Testis (tissue), 2 donors: ENCODE measurements at regions not wholly inside any gene's neighbourhood (a gene's known extent, or its start where the extent isn't known, plus 50 kb on each side); places are given as distances from the start of the nearest gene placed in this dataset.

ENCODE experiments used
- DNase-seq: peaks from one replicate; pipeline ENCODE4 v3.0.0-alpha.2; 2019
- H3K27ac ChIP-seq, 2 donors: fragments of 200-600 bp; sonication (generic); one replicate each; pipeline ENCODE4 v1.5.1; 2019
- H3K27me3 ChIP-seq: fragments of 200-600 bp; sonication (generic); one replicate; pipeline ENCODE4 v1.5.1; 2019
- H3K36me3 ChIP-seq: fragments of 200-600 bp; sonication (generic); one replicate; pipeline ENCODE4 v1.5.1; 2017; ENCODE audit warnings: low read depth; ENCODE audit errors: missing control alignments
- H3K4me1 ChIP-seq: fragments of 200-600 bp; sonication (generic); one replicate; pipeline ENCODE4 v1.5.1; 2019
- H3K4me3 ChIP-seq, 2 donors: fragments of 200-600 bp; sonication (generic); one replicate each; pipeline ENCODE4 v1.5.1; 2017 to 2019
- H3K9me3 ChIP-seq: fragments of 200-600 bp; sonication (generic); one replicate; pipeline ENCODE4 v1.5.1; 2017
- POLR2A ChIP-seq: fragments of 450-650 bp; IDR thresholded peaks from one replicate; pipeline ENCODE4 v1.6.1; 2017; ENCODE audit warnings: antibody characterized with exemption, mild to moderate bottlenecking, moderate library complexity
- WGBS, 2 donors: methylation state at CpG; one replicate each; pipeline ENCODE4 v1.1.5; 2018; 5-methylcytosine and 5-hydroxymethylcytosine counted together
- intact Hi-C: fragments of 100-400 bp; cut with DNase I; formaldehyde crosslinking; loops from one replicate; pipeline ENCODE4 v1.15.1; 2023; ENCODE audit warnings: low total_unique reads
- TF ChIP-seq, protein P1 (sequence below), 3 experiments: fragments of 450-650 bp in 2 of 3; fragments of 200-600 bp in 1 of 3; sonication (generic) in 1 of 3; IDR thresholded peaks; one replicate each; pipeline ENCODE4 v1.5.1; 2016 to 2019; ENCODE audit warnings: antibody characterized with exemption in 3 of 3, mild to moderate bottlenecking in 2 of 3, moderate library complexity in 1 of 3

DNA sequence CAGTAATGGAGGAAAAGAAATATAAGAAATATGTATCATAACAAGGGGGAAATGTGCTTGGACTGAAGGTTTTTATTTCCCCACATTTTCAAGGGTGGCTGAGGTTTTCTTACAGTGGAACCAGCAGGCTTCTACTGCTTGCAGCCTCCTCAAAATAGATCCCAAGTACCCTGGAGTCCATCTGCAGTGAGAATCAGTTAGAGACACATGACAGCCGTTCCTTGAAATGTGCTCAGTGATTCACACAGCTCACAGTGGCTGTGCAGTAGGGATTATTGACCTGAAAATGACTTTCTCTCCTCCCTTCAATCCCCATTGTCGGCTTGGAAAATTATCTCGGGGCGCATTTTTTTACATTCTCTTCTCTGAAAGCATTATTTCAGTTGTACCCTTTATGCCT, 832.0 kb downstream of the TLR4 start:
- DNase-seq: no peak
- intact Hi-C loops: no loop called here
- Histone ChIP-seq H3K4me1 (no peaks in the 10 kb centered on the region), H3K27me3 (no peaks in the 10 kb centered on the region), H3K4me3 (no peak overlapping the region), H3K9me3 (no peaks in the 10 kb centered on the region), H3K36me3 (no peaks in the 10 kb centered on the region), H3K27ac (no peak overlapping the region)
- WGBS, 2 donors: 76 to 86% methylated on average over 4 of the region's 4 CpGs
- TF ChIP-seq, protein P1, sequence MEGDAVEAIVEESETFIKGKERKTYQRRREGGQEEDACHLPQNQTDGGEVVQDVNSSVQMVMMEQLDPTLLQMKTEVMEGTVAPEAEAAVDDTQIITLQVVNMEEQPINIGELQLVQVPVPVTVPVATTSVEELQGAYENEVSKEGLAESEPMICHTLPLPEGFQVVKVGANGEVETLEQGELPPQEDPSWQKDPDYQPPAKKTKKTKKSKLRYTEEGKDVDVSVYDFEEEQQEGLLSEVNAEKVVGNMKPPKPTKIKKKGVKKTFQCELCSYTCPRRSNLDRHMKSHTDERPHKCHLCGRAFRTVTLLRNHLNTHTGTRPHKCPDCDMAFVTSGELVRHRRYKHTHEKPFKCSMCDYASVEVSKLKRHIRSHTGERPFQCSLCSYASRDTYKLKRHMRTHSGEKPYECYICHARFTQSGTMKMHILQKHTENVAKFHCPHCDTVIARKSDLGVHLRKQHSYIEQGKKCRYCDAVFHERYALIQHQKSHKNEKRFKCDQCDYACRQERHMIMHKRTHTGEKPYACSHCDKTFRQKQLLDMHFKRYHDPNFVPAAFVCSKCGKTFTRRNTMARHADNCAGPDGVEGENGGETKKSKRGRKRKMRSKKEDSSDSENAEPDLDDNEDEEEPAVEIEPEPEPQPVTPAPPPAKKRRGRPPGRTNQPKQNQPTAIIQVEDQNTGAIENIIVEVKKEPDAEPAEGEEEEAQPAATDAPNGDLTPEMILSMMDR (IDR thresholded peaks at IDR 0.05): no peak
- TF ChIP-seq POLR2A: no peak

DNA sequence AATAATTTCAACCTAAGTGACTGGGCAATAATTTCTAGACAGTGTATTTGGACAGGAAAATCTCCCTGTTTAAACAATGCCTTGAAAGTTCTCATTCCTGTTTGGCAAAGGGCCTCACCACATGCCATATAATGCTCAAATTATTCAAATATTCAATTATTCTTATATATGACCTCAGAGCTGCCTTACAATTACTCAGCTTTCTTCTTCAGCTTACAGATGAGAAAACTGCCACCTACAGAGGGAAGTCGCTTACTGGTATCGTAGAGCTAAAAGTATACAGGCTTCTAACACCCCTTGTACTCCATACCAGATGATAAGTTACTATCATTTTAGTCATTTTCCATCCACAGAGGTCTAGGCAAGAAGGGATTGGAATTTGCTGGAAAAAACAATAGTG, 830.3 kb downstream of the BRINP1 start:
- no peak for TF ChIP-seq POLR2A
- Histone ChIP-seq H3K4me3 (no peak overlapping the region), H3K36me3 (no peaks in the 10 kb centered on the region), H3K9me3 (no peaks in the 10 kb centered on the region), H3K27me3 (no peaks in the 10 kb centered on the region), H3K27ac (no peak overlapping the region), H3K4me1 (no peaks in the 10 kb centered on the region)
- WGBS, 2 donors: 92 to 94% methylated on average over 2 of the region's 2 CpGs
- intact Hi-C loops: no loop called here
- DNase-seq: no peak

DNA sequence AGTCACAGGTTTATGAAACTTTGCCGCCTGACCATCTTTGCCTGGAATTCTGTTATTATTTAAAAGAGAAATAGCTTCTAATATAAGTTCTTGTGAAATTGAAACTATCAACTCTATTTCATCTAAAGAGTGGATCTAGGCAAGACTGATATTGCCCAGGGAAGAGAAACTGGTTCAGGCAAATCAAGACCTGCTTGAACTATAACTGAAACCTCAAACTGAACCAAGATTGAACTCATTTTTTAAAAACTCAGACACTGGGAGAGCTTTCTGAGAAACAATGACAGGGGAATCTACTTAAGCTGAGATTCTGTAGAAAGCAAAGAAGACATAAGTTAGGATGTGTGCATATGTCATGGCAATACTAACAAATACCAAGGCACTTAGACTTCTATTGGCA, 815.8 kb downstream of the BRINP1 start:
- H3K4me1 ChIP-seq: no peaks in the 10 kb centered on the region
- no peak for DNase-seq
- H3K36me3 ChIP-seq: no peaks in the 10 kb centered on the region
- WGBS, 2 donors: 95 to 100% methylated on average over 1 of the region's 1 CpG
- no peak overlapping the region for H3K4me3 ChIP-seq
- intact Hi-C loops: no loop called here
- H3K9me3 ChIP-seq: no peaks in the 10 kb centered on the region
- TF ChIP-seq, protein P1 (IDR thresholded peaks at IDR 0.05): no peak
- no peak for TF ChIP-seq POLR2A
- H3K27ac ChIP-seq: no peak overlapping the region
- no peaks in the 10 kb centered on the region for H3K27me3 ChIP-seq

DNA sequence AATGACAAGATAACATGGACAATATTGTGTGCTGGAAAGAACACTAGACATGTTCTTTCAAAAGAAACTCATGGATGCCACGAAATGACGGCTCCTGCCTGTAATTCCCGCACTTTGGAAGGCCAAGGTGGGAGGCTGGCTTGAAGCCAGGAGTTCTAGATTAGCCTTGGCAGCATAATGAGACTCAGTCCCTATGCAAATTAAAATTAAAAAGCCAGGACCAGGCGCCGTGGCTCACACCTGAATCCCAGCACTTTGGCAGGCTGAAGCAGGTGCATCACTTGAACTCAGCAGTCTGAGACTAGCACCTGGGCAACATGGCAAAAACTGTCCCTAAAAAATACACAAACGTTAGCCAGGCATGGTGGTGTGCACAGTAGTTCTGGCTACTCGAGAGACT, 814.2 kb downstream of the BRINP1 start:
- WGBS, 2 donors: 64 to 72% methylated on average over 7 of the region's 7 CpGs
- Histone ChIP-seq H3K4me1 (no peaks in the 10 kb centered on the region), H3K9me3 (no peaks in the 10 kb centered on the region), H3K27me3 (no peaks in the 10 kb centered on the region), H3K4me3 (no peak overlapping the region), H3K36me3 (no peaks in the 10 kb centered on the region), H3K27ac (no peak overlapping the region)
- no peak for DNase-seq
- intact Hi-C loops: no loop called here
- TF ChIP-seq, protein P1 (IDR thresholded peaks at IDR 0.05): no peak
- no peak for TF ChIP-seq POLR2A

DNA sequence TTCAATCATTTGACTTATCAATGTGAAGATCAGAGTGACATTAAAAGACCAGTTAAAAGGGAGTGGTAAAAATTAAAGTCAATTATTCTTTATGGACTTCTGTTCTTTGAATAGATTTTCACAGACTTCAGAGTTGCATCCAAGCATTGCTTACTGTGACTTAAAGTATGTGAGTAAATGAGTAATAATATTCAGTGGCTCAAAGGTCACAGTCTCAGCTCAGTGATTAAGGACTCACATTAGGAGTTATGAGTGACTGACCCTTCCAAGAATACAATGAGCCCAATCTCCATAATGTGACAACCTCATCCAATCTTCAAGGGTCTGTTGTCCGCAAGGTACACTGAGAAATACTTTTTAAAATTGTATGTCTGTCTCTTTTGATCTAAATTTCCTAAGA, 811.2 kb downstream of the BRINP1 start:
- WGBS, 2 donors: 74 to 95% methylated on average over 1 of the region's 1 CpG
- H3K4me1 ChIP-seq: no peaks in the 10 kb centered on the region
- no peaks in the 10 kb centered on the region for H3K36me3 ChIP-seq
- H3K27ac ChIP-seq: no peak overlapping the region
- no peak for DNase-seq
- H3K4me3 ChIP-seq: no peak overlapping the region
- no peaks in the 10 kb centered on the region for H3K27me3 ChIP-seq
- no peak for TF ChIP-seq POLR2A
- TF ChIP-seq, protein P1 (IDR thresholded peaks at IDR 0.05): no peak
- intact Hi-C loops: no loop called here
- H3K9me3 ChIP-seq: no peaks in the 10 kb centered on the region
